ENCODE measurements at regions not wholly inside any gene's neighbourhood (a gene's known extent, or its start where the extent isn't known, plus 50 kb on each side); places are given as distances from the start of the nearest gene placed in this dataset.

- no peak overlapping the region for H3K27ac ChIP-seq (ENCODE audit: low read depth in 1 of 2, low read length in 2 of 2)
- no peak overlapping the region for H3K4me2 ChIP-seq (replicated peaks; ENCODE audit: extremely low read depth, low read length, poor library complexity, severe bottlenecking)
- H2AFZ ChIP-seq (ENCODE audit: insufficient read depth, low read depth, low read length, poor library complexity, severe bottlenecking) = no peak overlapping the region
- H3K27me3 ChIP-seq (ENCODE audit: control insufficient read depth in 2 of 2, insufficient read depth in 2 of 2, low read length in 2 of 2) = peaks cover 7 to 9% of the 10 kb centered on the region in 2 donors
- intact Hi-C loops (cut with micrococcal nuclease) = no loop called here
- H3K4me1 Mint-ChIP-seq = peaks cover 11% of the 10 kb centered on the region
- H3K27ac Mint-ChIP-seq = no peak overlapping the region
- no CpG with 5 or more reads among the region's 1 CpG for WGBS (ENCODE audit: insufficient coverage)
- H3K36me3 ChIP-seq (replicated peaks in 1 of 2; ENCODE audit: control insufficient read depth in 1 of 2, insufficient read depth in 2 of 2, low read length in 2 of 2) = no peaks in the 10 kb centered on the region
- DNase-seq = no peak
- no peaks in the 10 kb centered on the region for H3K79me2 ChIP-seq (ENCODE audit: insufficient read depth, low read length)
- H3K4me1 ChIP-seq (ENCODE audit: control insufficient read depth in 1 of 2, insufficient read depth in 2 of 2, low read length in 2 of 2) = peaks cover 0 to 8% of the 10 kb centered on the region in 2 donors
- TF ChIP-seq CTCF (IDR thresholded peaks at IDR 0.05) = no peak
- peaks cover 0 to 4% of the 10 kb centered on the region in 2 donors for H3K9me3 ChIP-seq (replicated peaks in 1 of 2; ENCODE audit: control insufficient read depth in 1 of 2, insufficient read depth in 1 of 2, low read length in 2 of 2)
- no peaks in the 10 kb centered on the region for H4K20me1 ChIP-seq (ENCODE audit: insufficient read depth, low read length)
- H3K4me3 Mint-ChIP-seq = no peak overlapping the region
- peaks cover 0 to 15% (median 7%) of the 10 kb centered on the region in 7 donors for H3K9me3 Mint-ChIP-seq
- H3K4me3 ChIP-seq (replicated peaks in 1 of 3; ENCODE audit: low read depth in 2 of 3, low read length in 3 of 3) = no peak overlapping the region
- H3K36me3 Mint-ChIP-seq = no peaks in the 10 kb centered on the region
- no peak overlapping the region for H3K9ac ChIP-seq (ENCODE audit: insufficient read depth, low read length, poor library complexity, severe bottlenecking)
- peaks cover 10 to 18% (median 14%) of the 10 kb centered on the region in 3 donors for H3K27me3 Mint-ChIP-seq (ENCODE audit: low read depth in 3 of 3)
Observed at GRCh38 chr15:39296955-39297354, 283.9 kb upstream of the THBS1 start.

GRCh38 chr15:39298271-39298962 is 282.5 kb upstream of the THBS1 start:
- peaks cover 9% of the 10 kb centered on the region in 2 donors for H3K27me3 ChIP-seq (ENCODE audit: control insufficient read depth in 2 of 2, insufficient read depth in 2 of 2, low read length in 2 of 2)

More at GRCh38 chr15:39298271-39298962, 282.5 kb upstream of the THBS1 start:
- H4K20me1 ChIP-seq (ENCODE audit: insufficient read depth, low read length) = no peaks in the 10 kb centered on the region
- no peaks in the 10 kb centered on the region for H3K79me2 ChIP-seq (ENCODE audit: insufficient read depth, low read length)
- no peak overlapping the region for H3K4me2 ChIP-seq (replicated peaks; ENCODE audit: extremely low read depth, low read length, poor library complexity, severe bottlenecking)
- H3K4me3 ChIP-seq (replicated peaks in 1 of 3; ENCODE audit: low read depth in 2 of 3, low read length in 3 of 3) = no peak overlapping the region
- Mint-ChIP-seq H3K4me1 (peaks cover 14% of the 10 kb centered on the region), H3K9me3 (peaks cover 0 to 5% (median 1%) of the 10 kb centered on the region in 7 donors), H3K4me3 (no peak overlapping the region), H3K27me3 (ENCODE audit: low read depth in 3 of 3) (peaks cover 11 to 16% (median 15%) of the 10 kb centered on the region in 3 donors), H3K27ac (no peak overlapping the region), H3K36me3 (no peaks in the 10 kb centered on the region)
- H3K27ac ChIP-seq (ENCODE audit: low read depth in 1 of 2, low read length in 2 of 2) = no peak overlapping the region
- no peak for TF ChIP-seq CTCF (IDR thresholded peaks at IDR 0.05)
- H3K9ac ChIP-seq (ENCODE audit: insufficient read depth, low read length, poor library complexity, severe bottlenecking) = no peak overlapping the region
- WGBS (ENCODE audit: insufficient coverage) = 100% methylated on average over 1 of the region's 4 CpGs
- no peaks in the 10 kb centered on the region for H3K9me3 ChIP-seq (replicated peaks in 1 of 2; ENCODE audit: control insufficient read depth in 1 of 2, insufficient read depth in 1 of 2, low read length in 2 of 2)
- DNase-seq = no peak
- peaks cover 0 to 10% of the 10 kb centered on the region in 2 donors for H3K4me1 ChIP-seq (ENCODE audit: control insufficient read depth in 1 of 2, insufficient read depth in 2 of 2, low read length in 2 of 2)
- intact Hi-C loops (cut with micrococcal nuclease) = no loop called here
- H3K36me3 ChIP-seq (replicated peaks in 1 of 2; ENCODE audit: control insufficient read depth in 1 of 2, insufficient read depth in 2 of 2, low read length in 2 of 2) = no peaks in the 10 kb centered on the region
- no peak overlapping the region for H2AFZ ChIP-seq (ENCODE audit: insufficient read depth, low read depth, low read length, poor library complexity, severe bottlenecking)
